Stimulated activated naive CD8-positive, alpha-beta T cell treated with anti-CD3 and anti-CD28 coated beads, Interleukin-15, amount 100 ng/mL, for 72 hours (primary cell): ENCODE measurements at regions not wholly inside any gene's neighbourhood (a gene's known extent, or its start where the extent isn't known, plus 50 kb on each side); places are given as distances from the start of the nearest gene placed in this dataset.
A peak's percentile ranks its signal among the peaks of the same experiment; 100 is the strongest.

ENCODE experiments used
- ATAC-seq: fragments of 150-1000 bp; cut with Tn5 transposase; 2 replicates; pipeline ENCODE4 v1.10.0; 2021; ENCODE audit warnings: mild to moderate bottlenecking, moderate library complexity
- DNase-seq, 2 donors: peaks; one replicate each; pipeline ENCODE4 v3.0.0; 2021 to 2022
- H3K27ac Mint-ChIP-seq, 2 donors: one replicate each; pipeline ENCODE4 v1.8.0; 2022; ENCODE audit warnings: mild to moderate bottlenecking in 2 of 2, mixed read lengths in 2 of 2, moderate library complexity in 2 of 2
- H3K27me3 Mint-ChIP-seq: one replicate; pipeline ENCODE4 v1.8.0; 2022; ENCODE audit warnings: mixed read lengths
- H3K4me1 Mint-ChIP-seq: one replicate; pipeline ENCODE4 v1.8.0; 2022; ENCODE audit warnings: mild to moderate bottlenecking, mixed read lengths
- H3K4me3 Mint-ChIP-seq, 2 donors: one replicate each; pipeline ENCODE4 v1.8.0; 2022; ENCODE audit warnings: mild to moderate bottlenecking in 2 of 2, mixed read lengths in 2 of 2, moderate library complexity in 1 of 2
- H3K9me3 Mint-ChIP-seq, 2 donors: one replicate each; pipeline ENCODE4 v1.8.0; 2022; ENCODE audit warnings: mixed read lengths in 2 of 2

DNA sequence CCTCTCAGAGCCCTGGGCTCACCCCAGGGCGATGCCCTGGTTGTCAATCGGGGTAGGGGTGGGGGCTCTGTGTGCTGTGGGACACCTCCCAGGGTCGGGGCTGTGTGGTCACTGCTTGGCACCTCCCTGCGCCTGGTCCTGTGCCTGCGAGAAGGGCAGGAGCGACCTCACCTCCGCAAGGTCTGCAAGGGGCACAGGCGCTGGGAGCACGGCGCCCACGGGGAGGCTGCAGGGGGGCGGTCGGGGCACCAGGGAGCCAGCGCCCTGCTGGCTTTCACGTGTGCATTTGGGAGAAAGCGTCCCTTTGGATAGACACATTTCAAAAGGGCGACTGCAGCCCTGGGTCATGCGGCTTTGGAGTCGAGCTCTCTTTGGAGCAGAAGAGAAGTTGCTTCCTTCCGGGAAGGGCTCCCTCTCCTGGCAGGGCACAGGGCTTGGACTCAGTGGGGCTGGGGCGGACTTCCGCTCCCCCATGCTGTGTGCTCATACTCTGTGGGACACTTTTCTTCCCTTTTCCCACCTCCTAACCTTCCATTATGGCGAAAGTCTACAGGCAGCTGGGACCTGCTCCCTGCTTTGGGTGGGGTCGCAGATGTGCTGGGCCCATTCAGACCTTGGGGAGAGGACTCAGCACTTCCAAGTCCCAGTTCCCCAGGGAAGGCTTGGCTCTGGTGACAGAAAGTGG lies 52.9 kb upstream of the SLC28A3 start:
- Mint-ChIP-seq H3K27ac (no peak overlapping the region), H3K27me3 (no peaks in the 10 kb centered on the region), H3K4me1 (no peaks in the 10 kb centered on the region), H3K4me3 (no peak overlapping the region), H3K9me3 (no peaks in the 10 kb centered on the region)
- ATAC-seq (peak; percentile 26), DNase-seq (no peak)

DNA sequence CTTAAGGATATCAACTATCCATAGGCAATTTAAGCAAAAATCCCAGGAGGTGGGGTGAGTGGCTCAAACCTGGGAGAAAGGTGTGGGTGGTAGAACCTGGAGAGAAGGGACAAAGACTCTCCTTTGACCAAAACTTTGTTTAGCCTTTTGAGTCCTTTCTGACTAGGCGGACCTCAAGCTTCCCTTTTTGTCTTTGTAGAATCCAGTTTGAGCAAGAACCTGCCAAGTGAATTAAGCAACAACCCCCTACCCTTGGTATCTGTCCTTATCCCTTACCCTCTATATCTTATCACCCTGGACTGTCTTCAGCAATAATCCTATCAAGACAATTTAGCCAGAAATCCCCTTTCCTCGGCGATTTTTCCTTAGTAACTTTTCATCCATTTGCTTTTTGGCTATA lies 53.5 kb upstream of the SLC28A3 start:
- Mint-ChIP-seq H3K4me1 (no peaks in the 10 kb centered on the region), H3K27ac (no peak overlapping the region)

DNA sequence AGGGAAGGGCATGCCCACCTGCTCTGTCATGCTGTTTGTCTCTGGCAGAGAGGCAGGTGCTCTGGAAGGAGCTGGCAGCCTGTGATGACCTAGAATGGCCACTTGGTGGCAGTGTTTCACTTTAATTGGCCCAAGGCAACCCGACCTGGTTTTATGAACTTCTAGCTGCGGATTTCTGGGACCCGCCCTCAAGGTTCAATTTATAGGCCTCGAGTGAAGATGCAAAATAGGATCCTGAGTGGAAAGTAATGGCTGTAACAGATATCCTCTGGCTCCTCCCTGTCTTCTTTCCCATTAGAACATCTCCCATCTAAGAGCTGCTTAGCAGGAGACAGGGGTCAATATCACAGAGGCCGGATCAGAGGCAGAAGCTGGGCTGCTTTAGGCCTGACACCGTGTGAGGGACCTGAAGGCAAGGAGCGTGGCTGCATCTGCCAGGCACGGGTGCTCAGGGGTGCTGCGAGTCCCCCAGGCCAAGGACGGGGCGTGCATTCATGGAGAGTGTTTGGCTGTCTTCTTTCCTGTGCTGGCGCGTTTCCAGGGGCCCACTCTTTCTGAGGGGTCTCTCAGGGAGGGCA lies 56.7 kb upstream of the SLC28A3 start:
- no peaks in the 10 kb centered on the region for H3K27me3 Mint-ChIP-seq
- no peak overlapping the region for H3K4me3 Mint-ChIP-seq
- DNase-seq = peak; percentile 55 to 60
- no peak overlapping the region for H3K27ac Mint-ChIP-seq
- H3K4me1 Mint-ChIP-seq = no peaks in the 10 kb centered on the region
- peak; percentile 68 for ATAC-seq
- H3K9me3 Mint-ChIP-seq = no peaks in the 10 kb centered on the region

More for the DNA sequence above, 53.5 kb upstream of the SLC28A3 start:
- Mint-ChIP-seq H3K9me3 (no peaks in the 10 kb centered on the region), H3K4me3 (no peak overlapping the region), H3K27me3 (no peaks in the 10 kb centered on the region)
- DNase-seq (no peak), ATAC-seq (no peak)

DNA sequence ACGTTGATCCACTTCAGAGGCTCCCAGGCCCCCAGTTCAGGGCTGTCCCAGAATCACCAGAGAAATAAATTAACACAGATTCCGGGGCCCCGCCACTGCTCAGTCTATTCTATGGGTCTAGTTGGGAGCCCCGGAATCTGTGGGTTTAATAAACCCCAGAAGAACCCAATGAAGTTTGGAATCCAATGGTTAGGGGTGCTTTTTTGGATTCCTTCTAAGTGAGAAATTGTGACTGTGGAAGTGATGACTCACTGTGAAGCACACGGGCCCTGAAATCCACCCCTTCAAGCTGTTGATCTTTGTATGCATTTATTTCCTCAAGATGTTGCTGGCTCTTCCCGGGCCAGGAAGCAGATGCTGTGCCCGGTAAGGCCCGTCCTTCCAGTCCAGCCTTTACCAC lies 57.3 kb upstream of the SLC28A3 start:
- Mint-ChIP-seq H3K4me1 (no peaks in the 10 kb centered on the region), H3K27me3 (no peaks in the 10 kb centered on the region), H3K9me3 (no peaks in the 10 kb centered on the region), H3K4me3 (no peak overlapping the region), H3K27ac (no peak overlapping the region)
- DNase-seq (no peak), ATAC-seq (no peak)

DNA sequence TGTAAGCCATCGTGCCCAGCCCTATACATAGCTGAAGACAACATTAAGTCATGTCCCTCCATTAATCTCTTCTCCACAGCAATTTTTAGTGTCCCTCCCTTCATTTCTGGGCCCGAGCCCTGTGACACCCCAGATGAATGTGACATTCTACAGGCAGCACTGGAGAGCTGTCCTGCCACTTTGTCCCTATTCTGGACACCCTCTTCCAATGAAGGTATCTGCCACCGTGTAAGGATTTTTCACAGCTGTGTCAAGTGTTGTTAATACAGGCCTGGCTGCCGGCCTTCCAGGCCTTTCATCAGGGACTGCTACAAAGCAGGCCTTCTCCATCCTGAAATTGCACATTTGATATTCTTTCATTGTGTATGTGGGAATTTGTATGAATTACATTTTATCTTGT lies 62.0 kb upstream of the SLC28A3 start:
- no peaks in the 10 kb centered on the region for H3K4me1 Mint-ChIP-seq
- no peak for DNase-seq
- H3K27ac Mint-ChIP-seq = no peak overlapping the region
- no peak overlapping the region for H3K4me3 Mint-ChIP-seq
- ATAC-seq = no peak
- H3K9me3 Mint-ChIP-seq = no peaks in the 10 kb centered on the region
- H3K27me3 Mint-ChIP-seq = no peaks in the 10 kb centered on the region

GRCh38 chr9:84403288-84403687 lies 62.7 kb upstream of the SLC28A3 start:
- no peaks in the 10 kb centered on the region for H3K4me1 Mint-ChIP-seq
- no peaks in the 10 kb centered on the region for H3K9me3 Mint-ChIP-seq
- DNase-seq (no peak), ATAC-seq (no peak)
- H3K4me3 Mint-ChIP-seq = no peak overlapping the region
- no peak overlapping the region for H3K27ac Mint-ChIP-seq
- H3K27me3 Mint-ChIP-seq = no peaks in the 10 kb centered on the region

- no peak overlapping the region for H3K27ac Mint-ChIP-seq
- H3K27me3 Mint-ChIP-seq = no peaks in the 10 kb centered on the region
- no peaks in the 10 kb centered on the region for H3K4me1 Mint-ChIP-seq
- DNase-seq (peak in 1 of 2 donors; percentile 13), ATAC-seq (no peak)
- H3K4me3 Mint-ChIP-seq = no peak overlapping the region
- no peaks in the 10 kb centered on the region for H3K9me3 Mint-ChIP-seq
These were observed 63.6 kb upstream of the SLC28A3 start for GRCh38 chr9:84404095-84404686.

- H3K27me3 Mint-ChIP-seq = no peaks in the 10 kb centered on the region
- ATAC-seq = no peak
These were observed 65.1 kb upstream of the SLC28A3 start for GRCh38 chr9:84405667-84406066.

GRCh38 chr9:84408416-84408815 lies 67.9 kb upstream of the SLC28A3 start:
- Mint-ChIP-seq H3K9me3 (no peaks in the 10 kb centered on the region), H3K4me3 (no peak overlapping the region), H3K27me3 (no peaks in the 10 kb centered on the region), H3K27ac (no peak overlapping the region), H3K4me1 (no peaks in the 10 kb centered on the region)
- DNase-seq (no peak), ATAC-seq (no peak)

More at GRCh38 chr9:84405667-84406066, 65.1 kb upstream of the SLC28A3 start:
- Mint-ChIP-seq H3K27ac (no peak overlapping the region), H3K4me1 (no peaks in the 10 kb centered on the region), H3K9me3 (no peaks in the 10 kb centered on the region), H3K4me3 (no peak overlapping the region)
- DNase-seq = no peak

- Mint-ChIP-seq H3K4me3 (no peak overlapping the region), H3K27me3 (no peaks in the 10 kb centered on the region), H3K9me3 (no peaks in the 10 kb centered on the region), H3K27ac (no peak overlapping the region), H3K4me1 (no peaks in the 10 kb centered on the region)
- no peak for DNase-seq
- no peak for ATAC-seq
These were observed 71.2 kb upstream of the SLC28A3 start for GRCh38 chr9:84411683-84412267.

DNA sequence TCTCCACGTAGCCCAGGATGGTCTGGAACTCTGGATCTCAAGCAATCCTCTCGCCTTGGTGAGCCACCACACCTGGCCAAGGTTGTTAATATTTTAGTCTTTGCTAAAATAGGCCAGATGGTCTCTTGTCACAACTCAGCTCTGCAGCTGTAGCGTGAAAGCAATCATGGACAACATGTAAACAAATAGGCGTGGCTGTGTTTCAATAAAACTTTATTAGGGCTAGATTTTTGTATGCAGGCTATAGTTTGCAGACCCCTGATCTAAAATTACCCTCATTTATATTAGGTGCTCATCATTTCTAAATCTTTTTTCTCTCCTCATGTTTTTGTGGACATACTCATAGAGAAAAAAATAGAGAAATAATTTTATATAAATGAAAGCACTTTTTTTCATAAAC lies 72.1 kb upstream of the SLC28A3 start:
- DNase-seq (no peak), ATAC-seq (no peak)
- H3K27ac Mint-ChIP-seq = no peak overlapping the region
- no peaks in the 10 kb centered on the region for H3K27me3 Mint-ChIP-seq
- no peaks in the 10 kb centered on the region for H3K4me1 Mint-ChIP-seq
- H3K4me3 Mint-ChIP-seq = no peak overlapping the region
- H3K9me3 Mint-ChIP-seq = no peaks in the 10 kb centered on the region

- H3K4me3 Mint-ChIP-seq = no peak overlapping the region
- DNase-seq (no peak), ATAC-seq (no peak)
- no peaks in the 10 kb centered on the region for H3K27me3 Mint-ChIP-seq
- no peak overlapping the region for H3K27ac Mint-ChIP-seq
- H3K4me1 Mint-ChIP-seq = no peaks in the 10 kb centered on the region
- H3K9me3 Mint-ChIP-seq = no peaks in the 10 kb centered on the region
These were observed 72.7 kb upstream of the SLC28A3 start for GRCh38 chr9:84413301-84413700.

DNA sequence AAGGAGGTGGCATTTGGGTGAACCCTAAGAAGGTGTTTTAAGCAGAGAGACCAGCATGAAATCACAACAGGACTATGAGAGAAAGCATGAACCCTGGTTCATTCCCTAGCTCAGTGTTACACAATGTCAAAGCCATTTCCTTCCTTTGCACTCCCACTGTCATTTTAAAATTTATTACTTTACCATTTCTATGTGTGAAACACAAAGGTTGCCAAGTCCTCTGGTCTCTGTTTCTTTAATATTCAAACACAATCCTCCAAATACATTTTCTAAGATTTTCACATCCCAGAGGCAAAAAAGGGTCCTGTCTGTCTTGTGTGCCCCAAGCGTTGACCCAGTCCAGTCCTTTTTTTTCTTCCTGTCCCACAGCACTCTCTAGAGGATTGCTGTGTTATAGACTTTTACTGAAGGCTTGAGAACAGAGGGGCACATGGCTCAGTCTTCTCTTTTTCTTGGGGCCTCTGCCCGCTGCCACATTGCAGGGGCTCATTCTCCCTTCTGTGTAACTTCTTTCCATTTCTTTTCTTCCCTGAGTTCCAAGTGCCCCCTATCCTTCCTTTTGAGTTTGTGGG lies 78.6 kb upstream of the SLC28A3 start:
- H3K27ac Mint-ChIP-seq = no peak overlapping the region

DNA sequence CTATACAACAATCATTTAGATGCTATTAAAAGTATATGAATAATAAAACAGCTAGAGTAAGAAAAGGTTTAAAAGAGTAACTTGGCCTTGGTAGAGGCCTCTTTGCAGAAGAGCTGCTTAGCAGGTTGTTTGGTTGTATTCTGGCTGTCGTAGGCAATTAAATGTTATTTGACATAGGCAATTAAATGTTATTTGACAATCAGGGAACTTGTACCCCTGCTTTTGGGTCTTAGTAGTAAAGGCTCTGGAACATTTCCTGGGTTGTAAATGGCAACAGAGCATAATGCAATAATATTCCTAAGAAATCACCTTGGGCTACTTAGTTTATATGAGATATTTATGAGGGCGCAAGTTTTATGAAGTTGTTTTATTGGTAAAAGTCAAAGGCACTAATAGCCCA lies 84.4 kb upstream of the SLC28A3 start:
- no peak for ATAC-seq
- no peak for DNase-seq
- Mint-ChIP-seq H3K4me1 (no peaks in the 10 kb centered on the region), H3K4me3 (no peak overlapping the region), H3K27me3 (no peaks in the 10 kb centered on the region), H3K9me3 (peaks cover 5 to 6% of the 10 kb centered on the region in 2 donors), H3K27ac (no peak overlapping the region)

More for the DNA sequence above, 78.6 kb upstream of the SLC28A3 start:
- Mint-ChIP-seq H3K9me3 (peaks cover 5 to 6% of the 10 kb centered on the region in 2 donors), H3K27me3 (no peaks in the 10 kb centered on the region), H3K4me3 (no peak overlapping the region), H3K4me1 (no peaks in the 10 kb centered on the region)
- ATAC-seq = no peak
- DNase-seq = no peak

DNA sequence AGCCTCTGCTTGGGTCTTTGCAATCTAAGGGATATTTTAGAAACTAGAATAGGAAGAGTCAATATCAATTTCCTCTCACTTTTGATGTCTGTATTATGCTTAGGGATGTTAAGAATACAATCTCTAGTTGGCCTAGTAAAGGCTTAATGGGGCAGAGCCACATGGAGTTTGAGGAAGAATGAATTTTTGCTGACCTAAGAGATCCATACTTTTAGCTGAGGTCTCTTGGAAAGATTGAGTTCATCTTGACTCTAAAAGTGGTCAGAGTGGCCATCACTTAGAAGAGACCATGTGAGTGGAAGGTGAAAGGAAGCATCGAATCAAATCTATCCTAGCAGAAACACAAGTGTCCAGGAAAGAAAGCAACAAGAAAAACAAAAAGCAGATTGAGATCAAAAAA lies 92.2 kb upstream of the SLC28A3 start:
- Mint-ChIP-seq H3K4me3 (no peak overlapping the region), H3K27me3 (no peaks in the 10 kb centered on the region), H3K27ac (no peak overlapping the region), H3K4me1 (no peaks in the 10 kb centered on the region), H3K9me3 (peaks cover 0 to 4% of the 10 kb centered on the region in 2 donors)
- ATAC-seq (no peak), DNase-seq (no peak)

- DNase-seq = no peak
- no peak overlapping the region for H3K4me3 Mint-ChIP-seq
- H3K9me3 Mint-ChIP-seq = peaks cover 0 to 4% of the 10 kb centered on the region in 2 donors
- no peaks in the 10 kb centered on the region for H3K27me3 Mint-ChIP-seq
- ATAC-seq = no peak
- no peaks in the 10 kb centered on the region for H3K4me1 Mint-ChIP-seq
- H3K27ac Mint-ChIP-seq = no peak overlapping the region
These were observed 95.3 kb upstream of the SLC28A3 start for GRCh38 chr9:84435902-84436301.
